NCI-H187 treated with DMSO at 0.1 percent for 48 hours (cell line): ENCODE measurements at regions not wholly inside any gene's neighbourhood (a gene's known extent, or its start where the extent isn't known, plus 50 kb on each side); places are given as distances from the start of the nearest gene placed in this dataset.

Experiments
- DNase-seq: peaks from one replicate; lab custom pipeline; 2025; lab: John Stamatoyannopoulos, UW

DNA sequence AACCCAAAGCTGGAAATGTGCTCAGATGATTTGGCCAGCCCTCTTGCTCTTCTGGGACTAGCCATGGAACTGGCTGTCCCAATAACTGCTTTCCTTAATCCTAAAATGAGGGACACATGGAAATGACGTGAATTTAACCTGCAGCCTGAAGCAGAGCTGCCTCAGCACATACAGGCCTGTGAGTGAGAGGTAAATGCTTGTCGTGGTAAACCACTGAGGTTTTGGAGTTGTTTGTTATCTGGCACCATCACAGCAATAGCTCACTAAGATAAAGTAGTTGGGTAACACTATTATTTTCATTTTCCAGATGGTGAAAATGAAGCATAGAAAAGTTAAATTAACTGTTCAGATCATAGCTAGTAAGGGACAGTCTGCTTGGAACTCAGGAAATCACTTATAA is 333.4 kb upstream of the CHD6 start:
- DNase-seq, result no peak

DNA sequence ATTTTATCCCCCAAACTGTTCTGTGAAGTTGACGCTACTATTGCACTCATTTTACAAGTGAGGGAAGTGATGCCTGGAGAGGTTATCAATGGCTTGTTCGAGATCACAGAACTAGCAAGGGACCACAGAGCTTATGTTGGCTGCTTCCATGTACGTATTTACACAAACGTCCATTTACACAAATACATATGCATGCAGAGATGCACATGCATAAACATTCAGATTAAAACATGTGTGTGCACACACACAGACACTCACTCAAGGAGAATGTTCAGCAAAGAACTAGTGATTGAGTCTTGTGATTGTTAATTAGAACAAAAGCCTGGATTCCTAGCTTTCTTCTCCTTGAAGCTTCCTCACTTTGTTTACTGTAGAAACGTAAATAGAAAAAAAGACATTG is 321.5 kb upstream of the CHD6 start:
- DNase-seq, result no peak

DNA sequence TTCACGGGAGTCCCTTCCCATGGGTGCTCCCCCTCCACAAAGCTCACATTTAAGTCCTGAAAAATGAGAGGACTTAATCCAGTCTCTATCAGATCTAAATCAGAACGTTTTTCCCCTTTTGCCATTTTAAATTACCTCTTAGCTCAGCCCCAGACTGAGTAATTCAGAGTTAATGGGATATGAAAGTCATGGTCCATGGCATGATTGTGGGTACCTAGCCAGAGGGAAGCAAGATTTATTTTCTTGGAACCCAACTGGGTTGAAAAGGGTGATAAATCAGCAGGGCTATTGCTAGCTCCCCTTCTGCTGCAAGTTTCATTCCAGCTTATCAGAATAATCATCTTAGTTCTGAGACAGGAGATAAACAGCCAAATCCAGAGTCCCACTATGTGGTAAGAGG is 320.2 kb upstream of the CHD6 start:
- no peak for DNase-seq

DNA sequence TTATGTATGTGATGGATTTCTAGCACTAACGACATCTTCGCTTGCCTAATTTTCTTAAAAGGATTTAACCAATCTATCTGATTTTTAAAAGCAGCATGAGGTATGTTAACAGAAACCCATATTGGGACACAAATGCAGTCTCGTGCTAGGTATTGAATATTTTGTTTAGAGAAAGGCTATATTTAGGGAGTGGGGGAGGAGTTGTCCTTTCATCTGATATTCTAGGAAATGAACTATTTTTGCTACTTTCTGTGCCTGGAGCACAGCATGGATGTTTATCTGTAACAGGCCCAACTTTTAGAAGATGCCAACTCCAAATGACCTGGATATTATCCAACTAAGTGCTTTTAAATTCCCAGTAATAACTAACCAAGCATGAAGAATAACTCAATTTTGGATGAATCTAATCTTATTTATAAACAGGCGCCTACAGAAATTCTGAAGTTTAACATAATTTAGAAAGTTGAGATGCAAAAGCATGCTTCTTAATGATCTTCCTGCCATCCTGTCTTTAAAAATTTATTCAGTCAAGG is 317.1 kb upstream of the CHD6 start:
- no peak for DNase-seq

DNA sequence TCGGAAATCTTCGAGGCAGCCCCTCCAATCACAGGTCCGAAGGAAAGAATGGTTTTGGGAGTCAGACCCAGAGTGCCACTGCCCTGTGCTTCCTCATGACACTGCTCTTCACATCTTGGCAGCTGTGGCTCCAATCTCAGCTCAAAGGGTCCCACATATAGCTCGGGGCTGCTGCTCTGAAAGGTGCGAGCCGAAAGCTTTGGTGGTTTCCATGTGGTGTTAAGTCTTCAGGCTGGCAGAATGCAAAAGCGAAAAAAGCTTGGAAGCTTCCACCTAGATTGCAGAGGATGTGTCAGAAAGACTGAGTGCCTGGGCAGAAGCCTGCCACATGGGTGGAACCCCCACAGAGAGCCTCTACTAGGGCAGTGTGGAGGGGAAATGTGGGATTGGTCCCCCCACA is 314.3 kb upstream of the CHD6 start:
- no peak for DNase-seq

DNA sequence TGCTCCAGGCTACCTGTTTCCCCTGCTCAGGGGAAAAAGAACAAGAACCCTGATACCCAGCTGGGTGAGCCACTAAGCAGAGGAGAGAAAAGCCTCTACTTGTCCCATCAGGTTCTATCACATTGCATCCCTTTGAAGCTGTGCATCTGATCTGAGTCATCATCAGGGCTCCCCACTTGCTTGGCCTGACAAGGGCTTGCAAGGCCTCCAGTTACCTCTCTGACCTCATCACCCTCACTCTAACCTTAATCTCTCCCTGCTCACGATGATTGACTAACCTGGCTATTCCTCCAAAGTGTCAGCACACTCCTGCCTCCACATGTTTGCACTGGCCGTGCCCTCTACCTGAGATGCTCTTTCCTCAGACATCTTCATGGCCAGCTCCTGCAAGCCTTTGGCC is 309.5 kb upstream of the CHD6 start:
- DNase-seq, result no peak

DNA sequence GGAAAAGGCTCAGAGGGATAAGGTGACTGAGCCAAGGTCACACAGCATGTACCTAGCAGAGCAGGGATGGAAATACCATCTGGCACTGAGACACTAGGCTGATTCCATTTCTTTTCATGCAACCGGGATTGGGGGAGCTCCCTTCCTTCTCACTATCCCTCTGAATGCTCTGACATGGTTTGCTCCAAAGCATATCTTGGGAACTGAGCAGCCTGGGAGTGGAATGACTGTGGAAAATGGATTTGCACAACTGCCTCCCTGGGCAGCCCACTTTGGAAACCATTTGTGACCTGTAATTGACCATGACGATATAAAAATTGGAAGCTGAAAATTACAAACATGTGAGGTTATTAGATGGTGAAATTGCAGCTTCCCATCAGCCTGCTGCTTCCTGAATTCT is 309.0 kb upstream of the CHD6 start:
- DNase-seq, result no peak

DNA sequence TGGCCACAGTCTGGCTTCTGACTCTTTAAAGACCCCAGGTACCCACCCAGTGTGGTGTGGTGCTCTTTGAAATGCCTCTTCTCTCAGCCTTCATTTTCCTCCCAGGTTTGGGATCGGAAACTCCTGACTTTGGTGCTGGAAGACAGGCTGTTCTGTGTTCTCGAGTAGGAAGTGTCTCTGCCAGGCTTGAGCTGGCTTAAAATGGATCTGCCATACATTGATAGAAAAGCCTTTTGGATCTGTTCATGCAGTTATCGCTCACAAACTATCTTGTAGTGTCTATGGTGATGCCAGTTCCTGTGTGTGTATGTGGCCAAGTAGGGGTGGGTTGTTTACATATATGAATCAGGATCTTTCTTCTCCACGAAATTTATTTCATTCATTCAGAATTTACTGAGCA is 307.3 kb upstream of the CHD6 start:
- DNase-seq, result no peak

DNA sequence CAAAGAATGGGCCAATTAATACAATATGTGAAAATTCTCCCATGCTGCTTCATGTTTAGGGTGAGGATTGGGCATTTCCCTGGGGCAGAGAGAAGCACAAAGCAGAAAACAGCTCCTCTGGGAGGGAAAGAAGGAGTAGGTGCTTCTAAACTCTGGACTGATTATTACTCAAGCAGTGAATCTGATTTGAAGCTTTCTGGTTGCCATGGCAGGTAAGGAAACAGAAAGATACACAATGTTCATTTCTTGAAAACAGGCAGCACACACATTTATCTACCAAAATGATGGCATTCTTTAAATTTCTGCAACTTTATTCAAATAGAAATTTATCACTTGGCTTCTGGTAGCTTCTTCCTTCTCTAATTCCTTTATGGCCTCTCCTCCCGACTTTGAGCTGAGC is 305.4 kb upstream of the CHD6 start:
- no peak for DNase-seq

DNA sequence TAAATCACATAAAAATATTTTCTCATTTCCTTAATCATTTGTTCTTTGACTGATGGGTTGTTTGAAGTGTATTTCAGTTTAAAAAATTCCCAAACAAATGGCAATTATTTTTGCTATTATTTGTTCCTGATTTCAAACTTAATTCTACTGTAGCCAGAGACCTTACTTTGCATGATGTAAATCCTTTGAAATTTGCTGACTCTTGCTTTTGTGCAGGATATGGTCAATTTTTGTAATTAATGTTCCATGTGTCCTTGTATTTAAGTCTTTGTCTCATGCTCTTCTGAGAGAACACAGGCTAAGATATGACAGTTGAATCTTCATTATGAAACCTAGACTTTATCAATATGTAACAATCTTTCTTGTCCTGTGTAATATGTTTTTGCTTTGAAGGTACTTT is 295.0 kb upstream of the CHD6 start:
- DNase-seq, result no peak

DNA sequence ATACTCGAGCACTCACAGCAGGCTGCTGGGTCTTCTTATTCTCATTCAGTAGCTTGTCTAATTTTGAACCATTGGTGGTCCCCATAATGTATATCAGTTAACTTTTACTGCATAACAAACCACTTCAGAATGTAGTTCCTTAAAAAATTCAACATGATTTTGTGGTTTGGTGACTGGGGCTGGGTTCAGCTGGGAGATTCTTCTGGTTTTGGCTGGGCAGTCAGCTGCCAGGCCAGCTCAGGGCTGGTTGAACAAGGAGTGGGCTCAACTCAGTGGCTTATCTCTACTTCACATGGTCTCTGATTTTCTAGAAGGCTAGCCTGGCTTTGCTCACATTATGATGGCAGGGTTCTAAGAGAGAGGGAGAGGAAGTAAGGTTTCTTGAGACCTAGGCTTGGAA is 292.4 kb upstream of the CHD6 start:
- no peak for DNase-seq

DNA sequence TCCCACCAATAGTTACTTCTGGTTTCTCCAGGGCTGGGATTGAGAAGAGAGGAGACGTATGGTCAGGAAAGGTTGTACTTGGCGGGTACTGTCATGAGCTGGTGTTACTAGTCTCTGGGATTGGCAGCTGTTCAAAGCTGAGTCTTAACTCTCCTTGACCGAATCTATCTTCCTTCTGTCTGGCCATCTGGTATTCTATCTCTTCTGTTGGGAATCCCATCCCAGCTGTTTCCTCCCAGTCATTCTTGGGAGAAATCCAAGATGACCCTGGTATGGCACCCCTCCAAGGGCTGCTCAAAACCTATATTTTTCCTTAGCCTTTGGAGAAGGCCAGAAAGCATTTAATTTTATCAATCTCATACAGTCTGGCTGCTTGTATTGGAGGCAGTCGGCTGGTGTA is 287.0 kb upstream of the CHD6 start:
- no peak for DNase-seq

DNA sequence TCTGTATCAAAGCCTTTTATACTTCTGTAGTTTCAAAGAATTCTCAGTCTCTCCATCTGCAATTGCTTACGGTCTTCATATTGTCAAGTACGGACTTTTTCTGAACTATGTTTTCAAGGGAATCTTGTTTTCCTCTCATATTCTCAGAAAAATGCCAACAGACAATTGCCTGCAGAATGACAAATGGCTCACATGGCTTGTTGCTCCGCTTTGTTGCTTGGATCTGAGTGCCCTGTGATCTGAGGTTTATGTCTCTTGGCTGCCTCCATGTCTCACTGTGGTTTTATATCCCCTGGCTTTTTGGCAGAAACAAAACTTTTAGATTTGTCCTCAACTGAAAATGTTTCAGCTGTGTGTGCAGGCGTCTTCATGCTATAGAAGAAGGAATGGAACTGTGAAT is 285.4 kb upstream of the CHD6 start:
- no peak for DNase-seq

DNA sequence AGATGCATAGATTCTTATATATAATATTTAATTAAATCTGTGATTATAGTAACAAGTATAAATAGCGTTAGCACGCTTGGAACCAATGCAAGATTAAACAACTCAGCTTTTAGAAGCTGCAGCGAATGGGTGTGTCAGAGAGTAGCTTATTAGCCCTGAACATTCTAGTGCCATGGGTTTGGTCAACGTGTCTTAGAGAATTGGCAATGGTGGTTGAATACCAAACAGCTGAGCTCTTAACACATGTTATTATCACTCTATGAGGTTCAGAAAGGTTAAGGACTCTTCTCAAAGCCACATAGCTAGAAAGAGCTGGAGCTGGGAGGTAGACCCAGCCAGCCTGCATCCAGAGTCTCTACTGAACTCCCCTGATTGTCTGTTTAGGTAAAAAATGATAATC is 284.2 kb upstream of the CHD6 start:
- no peak for DNase-seq

DNA sequence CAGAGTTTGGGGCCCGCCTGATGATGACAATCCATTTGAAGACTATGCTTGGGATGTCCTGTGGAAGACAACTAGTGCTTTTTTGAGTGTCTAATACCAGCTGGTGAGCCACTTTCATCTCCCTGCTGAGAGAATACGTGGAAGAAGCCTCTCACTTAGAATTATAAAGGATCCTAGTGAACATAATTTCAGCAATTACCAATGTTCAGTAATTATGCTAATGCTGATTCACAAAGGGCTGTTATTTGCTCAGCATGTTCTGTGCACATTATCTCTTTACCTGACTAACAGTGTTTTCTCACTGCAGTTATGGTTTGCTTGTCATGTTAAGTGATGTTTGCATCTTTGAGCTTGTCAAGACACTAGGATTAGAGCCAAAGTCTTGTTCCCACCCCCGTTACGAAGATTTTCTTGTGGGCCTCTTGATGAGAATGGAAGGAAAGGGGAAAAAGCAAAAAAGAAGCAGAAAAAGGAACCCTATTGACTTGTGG is 282.1 kb upstream of the CHD6 start:
- no peak for DNase-seq

DNA sequence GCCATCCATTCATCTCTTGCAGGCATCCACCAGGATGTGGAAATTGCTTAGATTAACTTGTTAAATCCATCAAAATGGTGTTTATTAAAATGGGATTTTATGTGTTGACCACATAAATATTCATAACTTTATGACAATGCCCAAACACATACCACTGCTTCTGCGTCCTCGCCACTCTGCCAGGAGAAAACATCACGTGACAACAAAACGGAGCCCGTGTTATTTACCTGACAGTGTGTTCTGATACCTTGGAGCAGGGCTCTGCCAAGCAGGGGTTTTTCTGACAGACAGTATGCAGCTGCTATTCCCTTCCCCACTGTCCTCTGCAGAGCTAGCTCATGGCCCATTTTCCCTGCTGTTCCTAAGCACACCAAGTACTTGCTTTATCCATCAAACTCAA is 279.5 kb upstream of the CHD6 start:
- no peak for DNase-seq

DNA sequence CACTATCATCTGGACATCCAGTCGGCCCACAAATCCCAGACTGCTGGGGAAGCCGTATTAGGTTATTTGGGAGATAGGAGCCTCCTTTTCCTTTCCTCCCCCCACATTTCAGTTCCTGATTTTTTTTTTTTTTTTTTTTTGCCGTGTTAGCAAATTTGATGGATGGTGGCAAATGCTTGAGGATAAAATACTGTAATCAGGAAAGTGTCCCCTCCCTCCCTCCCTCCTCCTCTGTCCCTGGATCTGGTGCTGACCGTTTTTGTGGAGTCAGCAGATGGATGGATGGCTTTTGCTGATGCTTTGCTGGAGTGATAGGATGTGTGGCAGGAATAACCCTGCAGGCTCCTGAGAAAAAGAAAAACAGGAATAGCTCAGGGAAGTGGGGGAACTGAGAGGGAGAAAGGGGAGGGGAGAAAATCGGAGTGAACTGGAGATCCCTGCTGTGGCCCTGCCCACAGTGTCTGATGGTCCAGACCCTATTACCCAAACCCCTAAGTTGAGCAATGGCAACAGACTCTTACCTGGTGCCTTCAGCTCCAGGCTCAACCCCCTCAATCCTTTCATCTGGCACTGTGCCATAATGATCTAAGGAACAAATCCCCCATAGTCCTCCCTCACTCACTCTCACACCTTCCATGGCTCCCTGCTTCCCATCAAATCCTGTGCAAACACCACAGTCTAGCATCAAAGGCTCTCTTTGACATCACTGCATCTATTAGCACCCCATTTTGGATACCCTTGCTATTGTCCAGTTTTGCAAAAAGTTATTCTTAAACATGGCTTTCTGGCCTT is 277.3 kb upstream of the CHD6 start:
- DNase-seq, result no peak

DNA sequence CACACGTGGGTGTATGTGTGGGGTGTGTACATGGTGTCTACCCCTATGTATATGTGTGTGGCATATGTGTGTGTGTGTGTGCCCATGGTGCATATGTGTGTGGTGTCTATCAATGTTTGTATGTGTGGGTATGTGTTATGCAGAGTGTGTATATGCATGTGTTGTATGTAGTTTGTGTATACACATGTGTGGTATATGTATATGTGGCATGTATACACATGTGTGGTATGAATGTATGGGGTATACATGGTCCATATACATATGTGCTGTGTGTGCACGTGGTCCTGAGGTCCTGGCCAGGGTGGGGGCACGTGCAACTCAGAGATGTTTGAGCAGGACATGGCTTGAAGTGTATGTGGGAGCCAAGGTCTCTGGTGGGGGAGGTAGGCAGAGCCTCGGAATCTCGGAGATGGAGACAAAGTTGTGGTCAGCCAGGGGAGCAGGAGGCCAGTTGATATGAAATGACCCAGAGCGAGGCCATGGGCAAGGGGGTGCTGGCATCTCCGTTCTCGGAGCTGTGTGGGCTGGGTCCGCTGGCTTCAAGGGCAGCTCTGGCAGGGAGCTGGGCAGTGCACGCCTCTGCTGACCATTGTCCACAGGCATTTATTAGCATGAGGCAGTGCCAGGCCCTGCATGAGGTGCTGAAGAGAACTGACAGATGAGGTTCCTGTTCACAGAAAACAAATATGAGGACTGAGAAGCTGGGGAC is 276.2 kb upstream of the CHD6 start:
- DNase-seq, result no peak

DNA sequence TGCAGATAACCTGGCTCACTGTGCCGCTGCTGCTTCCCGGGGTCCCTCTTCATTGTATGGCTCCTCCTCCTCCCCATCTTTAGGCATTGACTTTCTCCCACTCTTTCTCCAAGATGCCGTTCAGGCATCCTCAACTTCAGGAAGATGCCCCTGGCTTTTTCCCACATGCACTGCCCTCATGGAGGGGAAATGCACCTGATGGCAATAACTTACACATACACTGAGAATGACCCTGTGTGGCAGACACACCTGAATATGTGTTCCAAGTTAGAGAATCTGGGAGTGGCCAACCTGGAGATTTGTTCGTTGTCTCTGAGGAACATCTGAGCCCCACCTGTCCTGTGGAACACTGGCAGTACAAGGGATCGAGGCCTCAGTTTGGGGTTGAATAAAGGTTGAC is 273.9 kb upstream of the CHD6 start:
- DNase-seq, result no peak

DNA sequence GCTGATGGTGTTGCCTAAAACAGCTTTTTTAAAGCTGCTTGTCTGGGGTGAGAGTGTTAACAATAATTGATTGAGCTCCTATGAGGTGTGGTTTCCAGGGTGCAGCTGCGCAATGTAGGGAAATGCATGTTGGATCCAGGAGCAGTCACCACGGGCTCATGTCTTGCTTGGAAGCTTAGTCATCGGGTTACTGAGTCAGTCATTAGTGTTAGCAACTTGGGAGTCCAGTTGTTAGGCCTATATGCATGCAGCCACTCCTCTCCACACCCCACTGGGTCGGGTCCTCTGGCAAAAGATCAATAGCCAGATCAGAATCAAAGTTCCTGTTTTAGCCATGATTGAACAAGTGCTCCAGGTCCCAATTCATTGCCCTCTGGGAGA is 271.7 kb upstream of the CHD6 start:
- DNase-seq, result no peak

DNA sequence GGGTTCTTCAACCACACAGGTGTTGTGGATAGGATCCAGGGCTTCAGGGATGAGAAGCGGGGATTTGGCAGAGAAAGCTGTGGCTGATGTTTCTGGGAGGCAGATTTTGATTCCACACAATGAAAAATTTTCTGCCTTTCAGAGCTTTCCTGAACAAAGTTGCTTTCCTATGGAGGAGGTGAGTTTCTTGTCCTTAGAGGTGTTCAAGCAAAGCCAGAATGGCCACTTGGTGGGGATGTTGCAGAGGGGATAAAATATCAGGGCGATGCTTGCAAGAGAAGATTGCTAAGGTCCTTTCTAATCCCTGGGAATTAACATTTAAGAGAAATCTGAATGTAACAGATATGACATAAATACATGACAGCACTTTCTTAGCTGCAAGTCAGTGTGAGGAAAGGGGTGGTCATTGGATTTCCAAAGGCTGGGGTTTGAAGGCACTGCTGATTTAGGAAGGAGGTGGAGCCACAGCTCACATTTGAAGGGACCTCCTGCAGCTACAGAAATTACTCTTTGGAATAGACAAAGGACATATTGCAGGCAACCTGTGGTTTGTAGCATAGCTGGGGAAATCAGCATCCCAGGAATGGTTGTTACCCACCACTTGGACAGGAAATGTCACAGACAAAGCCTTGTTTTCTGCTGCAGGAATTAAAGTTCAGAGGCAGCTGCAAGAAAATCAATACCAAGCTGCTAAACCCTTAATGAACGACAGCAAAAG is 271.1 kb upstream of the CHD6 start:
- DNase-seq, result no peak

DNA sequence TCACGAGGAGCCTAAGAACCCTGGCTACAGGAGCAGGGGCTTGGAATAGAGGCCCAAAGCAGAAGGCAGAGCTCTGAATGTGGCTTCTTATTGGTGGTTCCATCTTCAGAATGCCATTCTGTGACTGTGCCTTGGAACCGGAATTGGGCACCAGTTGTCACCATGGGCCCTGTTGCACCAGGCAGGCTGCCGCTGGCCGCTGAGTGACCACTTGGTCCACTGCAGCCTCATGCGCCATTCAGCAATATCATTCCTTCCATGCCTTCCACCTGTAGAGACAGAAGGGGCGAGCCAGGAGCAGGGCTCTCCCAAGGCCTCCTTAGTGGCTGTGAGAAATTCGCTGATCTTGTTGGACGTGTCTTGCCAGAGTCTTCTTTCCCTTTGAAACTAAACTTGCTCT is 270.3 kb upstream of the CHD6 start:
- DNase-seq, result no peak

DNA sequence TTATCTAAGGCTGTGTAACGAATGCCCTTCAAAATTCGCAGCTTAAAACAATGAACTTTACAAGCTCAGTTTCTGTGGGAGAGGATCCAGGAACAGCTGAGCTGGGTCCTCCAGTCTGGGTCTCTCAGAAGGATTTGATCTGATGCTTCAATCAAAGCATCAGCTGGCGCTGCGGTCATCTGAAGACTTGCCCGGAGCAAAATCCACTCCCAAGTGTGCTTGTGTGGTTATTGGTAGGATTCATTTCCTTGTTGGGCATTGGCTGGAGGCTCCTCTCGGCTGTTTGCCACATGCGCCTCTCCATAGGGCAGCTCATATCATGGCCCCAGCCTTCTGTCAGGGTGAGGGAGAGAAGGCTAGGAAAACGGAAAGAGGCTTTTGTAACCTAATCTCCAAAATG is 269.3 kb upstream of the CHD6 start:
- no peak for DNase-seq
